Endothelial cell of umbilical vein (primary cell): ENCODE measurements at regions not wholly inside any gene's neighbourhood (a gene's known extent, or its start where the extent isn't known, plus 50 kb on each side); places are given as distances from the start of the nearest gene placed in this dataset.

Experiments
- BruUV-seq: library from RNA; stranded (reverse); fragments of 400-500 nt; replicated peaks from 2 replicates; lab custom pipeline; 2021; lab: Mats Ljungman, UMichigan
- CTCF ChIA-PET: fragments of 300-600, 350-600 bp; sonication (Branson Sonifier 250); formaldehyde crosslinking; loops from one replicate; lab custom pipeline; 2021; ENCODE audit warnings: antibody characterized with exemption, inconsistent platforms; lab: Charles Lee
- POLR2A ChIA-PET: fragments of 300-600, 350-600 bp; sonication (Branson Sonifier 250); formaldehyde crosslinking; loops from one replicate; lab custom pipeline; 2021; ENCODE audit warnings: antibody characterized with exemption, inconsistent platforms; lab: Charles Lee
- DNase-seq: peaks from one replicate; pipeline ENCODE4 v3.0.0-alpha.2; 2011; ENCODE audit warnings: low read depth, low spot score
- FAIRE-seq: peaks from 2 replicates; lab custom pipeline; 2011; peaks lifted over from hg19 to GRCh38; lab: Jason Lieb, UNC
- H2AFZ ChIP-seq: 2 replicates; pipeline ENCODE4 v1.6.0; 2012; ENCODE audit warnings: low read depth, low read length, control low read depth, inconsistent platforms
- H3K27ac ChIP-seq: 2 replicates; pipeline ENCODE4 v1.5.1; 2011; ENCODE audit warnings: low read depth, mild to moderate bottlenecking, control low read depth, low read length, moderate library complexity; ENCODE audit not compliant: insufficient read depth
- H3K27me3 ChIP-seq, 2 experiments: 2 replicates each; pipeline versions ENCODE4 v1.6.0 to v1.6.1; 2011; ENCODE audit warnings: low read length in 2 of 2, mixed read lengths in 1 of 2; ENCODE audit not compliant: control insufficient read depth in 2 of 2, insufficient read depth in 2 of 2
- H3K36me3 ChIP-seq, 2 experiments: 2 replicates in 1 of 2; 3 replicates in 1 of 2; pipeline ENCODE4 v1.5.1; 2011; ENCODE audit warnings: low read length in 2 of 2, mild to moderate bottlenecking in 1 of 2, moderate library complexity in 1 of 2; ENCODE audit not compliant: control insufficient read depth in 2 of 2, insufficient read depth in 2 of 2; ENCODE audit errors: extremely low read depth in 1 of 2
- H3K4me1 ChIP-seq: 3 replicates; pipeline ENCODE4 v1.5.1; 2011; ENCODE audit warnings: mild to moderate bottlenecking, low read length; ENCODE audit not compliant: control insufficient read depth, insufficient read depth; ENCODE audit errors: extremely low read depth
- H3K4me2 ChIP-seq: 2 replicates; pipeline ENCODE4 v1.6.1; 2011; ENCODE audit warnings: low read length, control low read depth, mixed read lengths; ENCODE audit not compliant: insufficient read depth
- H3K4me3 ChIP-seq, 3 experiments: fragments of 200-600 bp in 1 of 3; sonication (generic), shearing (Covaris generic) in 1 of 3; replicated peaks in 1 of 3; 2 replicates each; pipeline ENCODE4 v1.5.1; 2011 to 2016; ENCODE audit warnings: control low read depth in 3 of 3, low read length in 3 of 3, mild to moderate bottlenecking in 2 of 3, inconsistent platforms in 1 of 3, low read depth in 1 of 3, moderate library complexity in 1 of 3; ENCODE audit not compliant: insufficient read depth in 1 of 3
- H3K79me2 ChIP-seq: 2 replicates; pipeline ENCODE4 v1.6.0; 2012; ENCODE audit warnings: low read length, inconsistent platforms; ENCODE audit not compliant: control insufficient read depth, insufficient read depth
- H3K9ac ChIP-seq: replicated peaks from 2 replicates; pipeline ENCODE3; 2011; ENCODE audit warnings: low read length, control low read depth; ENCODE audit not compliant: insufficient read depth; ENCODE audit errors: extremely low read depth
- H3K9me1 ChIP-seq: replicated peaks from 3 replicates; pipeline ENCODE4 v1.6.0; 2011; ENCODE audit warnings: mild to moderate bottlenecking, low read length; ENCODE audit not compliant: control insufficient read depth, insufficient read depth; ENCODE audit errors: extremely low read depth
- H3K9me3 ChIP-seq: replicated peaks from 2 replicates; pipeline ENCODE4 v1.5.1; 2012; ENCODE audit warnings: low read length, inconsistent platforms; ENCODE audit not compliant: control insufficient read depth, insufficient read depth
- H4K20me1 ChIP-seq: replicated peaks from 2 replicates; pipeline ENCODE3; 2011; ENCODE audit warnings: mild to moderate bottlenecking, low read length; ENCODE audit not compliant: control insufficient read depth, insufficient read depth; ENCODE audit errors: extremely low read depth
- EZH2 ChIP-seq: IDR thresholded peaks from 2 replicates; pipeline ENCODE4 v1.6.1; 2012; ENCODE audit warnings: borderline replicate concordance, low read depth, mild to moderate bottlenecking, moderate library complexity, low read length, inconsistent platforms; ENCODE audit not compliant: severe bottlenecking
- FOS ChIP-seq: IDR thresholded peaks from 2 replicates; pipeline ENCODE4 v1.6.1; 2011; ENCODE audit warnings: mild to moderate bottlenecking, low read length, moderate library complexity, borderline replicate concordance; ENCODE audit not compliant: insufficient read depth
- GATA2 ChIP-seq: IDR thresholded peaks from 2 replicates; pipeline ENCODE4 v1.7.0; 2011; ENCODE audit warnings: low read depth, mild to moderate bottlenecking, moderate library complexity, mixed read lengths, low read length; ENCODE audit not compliant: insufficient read length, insufficient read depth
- JUN ChIP-seq: IDR thresholded peaks from 2 replicates; pipeline ENCODE4 v1.6.1; 2011; ENCODE audit warnings: borderline replicate concordance, low read depth; ENCODE audit not compliant: insufficient read length, insufficient read depth
- MYC ChIP-seq: IDR thresholded peaks from one replicate; pipeline ENCODE4 v1.6.1; 2011; ENCODE audit warnings: mild to moderate bottlenecking, low read depth, low read length
- POLR2A ChIP-seq: IDR thresholded peaks from 2 replicates; pipeline ENCODE4 v1.6.1; 2012; ENCODE audit warnings: low read depth, mild to moderate bottlenecking, control low read depth, low read length
- POLR2AphosphoS5 ChIP-seq: IDR thresholded peaks from 2 replicates; pipeline ENCODE4 v1.6.1; 2012; ENCODE audit warnings: low read depth, mild to moderate bottlenecking, control low read depth, low read length, moderate library complexity; ENCODE audit not compliant: insufficient read depth
- dilution Hi-C: fragments of 300-500 bp; cut with MboI; formaldehyde crosslinking; loops from one replicate; pipeline ENCODE4 v1.15.0; 2019; ENCODE audit warnings: low sequenced_read_pairs; ENCODE audit not compliant: extremely low pct_ligation_motif_present
- intact Hi-C: fragments of 100-400 bp; cut with micrococcal nuclease; formaldehyde crosslinking; loops from one replicate; pipeline ENCODE4 v1.10.0; 2022
- TF ChIP-seq, protein P1 (sequence below), 2 donors: IDR thresholded peaks; 1 replicate in 1 of 2; 2 replicates in 1 of 2; pipeline ENCODE4 v1.5.1; 2011; ENCODE audit warnings: low read length in 2 of 2, mild to moderate bottlenecking in 2 of 2, moderate library complexity in 2 of 2, control low read depth in 1 of 2, inconsistent platforms in 1 of 2, low read depth in 1 of 2; ENCODE audit not compliant: insufficient read depth in 1 of 2; ENCODE audit errors: extremely low read depth in 1 of 2
- TF ChIP-seq, protein P2 (sequence below): IDR thresholded peaks from 2 replicates; pipeline ENCODE4 v1.6.1; 2011; ENCODE audit not compliant: insufficient read depth, insufficient read length

DNA sequence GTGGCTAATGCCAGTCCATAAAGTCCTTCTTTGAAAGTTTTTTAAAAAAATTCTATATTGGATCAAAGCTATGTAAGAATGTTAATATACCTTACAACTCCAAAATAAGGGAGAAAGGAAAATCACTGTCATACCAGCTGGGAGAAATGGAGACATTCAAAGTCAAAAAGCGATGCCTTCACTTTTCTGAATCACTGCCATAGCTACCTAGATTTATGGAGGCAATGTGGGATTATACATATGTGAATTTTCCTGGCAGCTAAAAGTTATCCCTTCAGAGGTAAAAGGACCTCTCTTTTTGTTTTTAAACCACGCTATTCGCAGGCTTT, 59.6 kb upstream of the PDE3B start:
- no peaks in the 10 kb centered on the region for H3K4me1 ChIP-seq
- no peak for TF ChIP-seq POLR2AphosphoS5
- TF ChIP-seq, protein P1, sequence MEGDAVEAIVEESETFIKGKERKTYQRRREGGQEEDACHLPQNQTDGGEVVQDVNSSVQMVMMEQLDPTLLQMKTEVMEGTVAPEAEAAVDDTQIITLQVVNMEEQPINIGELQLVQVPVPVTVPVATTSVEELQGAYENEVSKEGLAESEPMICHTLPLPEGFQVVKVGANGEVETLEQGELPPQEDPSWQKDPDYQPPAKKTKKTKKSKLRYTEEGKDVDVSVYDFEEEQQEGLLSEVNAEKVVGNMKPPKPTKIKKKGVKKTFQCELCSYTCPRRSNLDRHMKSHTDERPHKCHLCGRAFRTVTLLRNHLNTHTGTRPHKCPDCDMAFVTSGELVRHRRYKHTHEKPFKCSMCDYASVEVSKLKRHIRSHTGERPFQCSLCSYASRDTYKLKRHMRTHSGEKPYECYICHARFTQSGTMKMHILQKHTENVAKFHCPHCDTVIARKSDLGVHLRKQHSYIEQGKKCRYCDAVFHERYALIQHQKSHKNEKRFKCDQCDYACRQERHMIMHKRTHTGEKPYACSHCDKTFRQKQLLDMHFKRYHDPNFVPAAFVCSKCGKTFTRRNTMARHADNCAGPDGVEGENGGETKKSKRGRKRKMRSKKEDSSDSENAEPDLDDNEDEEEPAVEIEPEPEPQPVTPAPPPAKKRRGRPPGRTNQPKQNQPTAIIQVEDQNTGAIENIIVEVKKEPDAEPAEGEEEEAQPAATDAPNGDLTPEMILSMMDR (IDR thresholded peaks at IDR 0.05; ENCODE audit: extremely low read depth in 1 of 2, insufficient read depth in 1 of 2, low read depth in 1 of 2, low read length in 2 of 2), result no peak
- no peak for TF ChIP-seq GATA2
- TF ChIP-seq FOS, result no peak
- no peak for TF ChIP-seq JUN
- TF ChIP-seq EZH2, result no peak
- TF ChIP-seq, protein P2, sequence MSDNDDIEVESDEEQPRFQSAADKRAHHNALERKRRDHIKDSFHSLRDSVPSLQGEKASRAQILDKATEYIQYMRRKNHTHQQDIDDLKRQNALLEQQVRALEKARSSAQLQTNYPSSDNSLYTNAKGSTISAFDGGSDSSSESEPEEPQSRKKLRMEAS, result no peak
- TF ChIP-seq MYC, result no peak
- TF ChIP-seq POLR2A, result no peak
- no peaks in the 10 kb centered on the region for H3K9me1 ChIP-seq
- H3K9me3 ChIP-seq, result no peaks in the 10 kb centered on the region
- intact Hi-C loops (no loop called here), dilution Hi-C loops (no loop called here)
- H3K4me2 ChIP-seq, result no peak overlapping the region
- no peak overlapping the region for H3K9ac ChIP-seq
- H3K27ac ChIP-seq, result no peak overlapping the region
- DNase-seq (no peak), FAIRE-seq (no peak)
- CTCF ChIA-PET, result interaction anchor here (1.0 kb wide), 1 partner anchor 21 kb away, joined by 3 read pairs; no protein-coding TSS in a partner anchor
- H2AFZ ChIP-seq, result no peak overlapping the region
- H3K4me3 ChIP-seq, result no peak overlapping the region
- POLR2A ChIA-PET, result no interaction called here
- H3K27me3 ChIP-seq, result peaks cover 0 to 4% of the 10 kb centered on the region in 2 experiments
- H4K20me1 ChIP-seq, result no peaks in the 10 kb centered on the region
- BruUV-seq, result no TSS peak
- H3K36me3 ChIP-seq, result no peaks in the 10 kb centered on the region
- no peaks in the 10 kb centered on the region for H3K79me2 ChIP-seq
